Spleen (tissue), 7 donors: ENCODE measurements at regions not wholly inside any gene's neighbourhood (a gene's known extent, or its start where the extent isn't known, plus 50 kb on each side); places are given as distances from the start of the nearest gene placed in this dataset.

Source experiments
- CTCF ChIP-seq, 11 experiments: fragments of 200-600 bp in 7 of 11; fragments of 450-650 bp in 4 of 11; sonication (generic) in 4 of 11; IDR thresholded peaks in 8 of 11; conservative IDR thresholded peaks in 3 of 11; 1 replicate in 7 of 11; 2 replicates in 4 of 11; pipeline versions ENCODE4 v1.4.0 to v1.8.0; 2016 to 2021; ENCODE audit warnings: antibody characterized with exemption in 11 of 11, inconsistent platforms in 4 of 11, mild to moderate bottlenecking in 1 of 11
- POLR2A ChIP-seq, 3 donors: fragments of 450-650 bp; IDR thresholded peaks; one replicate each; pipeline ENCODE4 v1.5.1; 2017; ENCODE audit warnings: antibody characterized with exemption in 3 of 3, mild to moderate bottlenecking in 1 of 3
- donor health status: DM: no; HTN: no; CAD: no; lungs with moderate emphysema.
- donor health status: DM: no; HTN: no; CAD: no.
- donor health status: DM: no; HTN: no; CAD: no.

GRCh38 chrX:147478899-147479298 is 432.8 kb upstream of the FMR1 start:
- TF ChIP-seq CTCF (IDR thresholded peaks at IDR 0.05 in 8 of 11, conservative IDR thresholded peaks at IDR 0.05 in 3 of 11) (no peak), POLR2A (IDR thresholded peaks at IDR 0.05) (no peak)
